HEK293 (cell line): ENCODE measurements at regions not wholly inside any gene's neighbourhood (a gene's known extent, or its start where the extent isn't known, plus 50 kb on each side); places are given as distances from the start of the nearest gene placed in this dataset.

Source experiments
- CTCF ChIA-PET: fragments of 350-600 bp; formaldehyde crosslinking; extraction: SDS; loops from one replicate; lab custom pipeline; 2021; ENCODE audit warnings: antibody characterized with exemption; lab: Yijun Ruan, JAX
- POLR2A ChIA-PET: fragments of 300-600 bp; formaldehyde crosslinking; extraction: SDS; loops from one replicate; lab custom pipeline; 2020; ENCODE audit warnings: antibody characterized with exemption, inconsistent platforms; lab: Yijun Ruan, JAX
- H3K27ac ChIP-seq: fragments of 200-500 bp; sonication (Bioruptor generic); 2 replicates; pipeline ENCODE4 v1.5.1; 2014; ENCODE audit warnings: low read depth, low read length, control low read depth, inconsistent platforms; ENCODE audit errors: extremely low read depth
- H3K36me3 ChIP-seq, 2 experiments: fragments of 200-500 bp in 1 of 2; sonication (Bioruptor generic) in 1 of 2; 1 replicate in 1 of 2; 2 replicates in 1 of 2; pipeline ENCODE4 v1.5.1; 2014 to 2017; ENCODE audit warnings: inconsistent platforms in 2 of 2, low read length in 2 of 2; ENCODE audit not compliant: control insufficient read depth in 2 of 2, insufficient read depth in 1 of 2
- H3K4me1 ChIP-seq: fragments of 200-500 bp; sonication (Bioruptor generic); 2 replicates; pipeline ENCODE4 v1.5.1; 2014; ENCODE audit warnings: mild to moderate bottlenecking, low read length, inconsistent platforms; ENCODE audit not compliant: control insufficient read depth, insufficient read depth
- H3K4me3 ChIP-seq: 2 replicates; pipeline ENCODE4 v1.5.1; 2011; ENCODE audit warnings: low read depth, mild to moderate bottlenecking, control low read depth, low read length, moderate library complexity
- H3K9me3 ChIP-seq: fragments of 200-500 bp; sonication (Bioruptor generic); 2 replicates; pipeline ENCODE4 v1.5.1; 2014; ENCODE audit warnings: low read depth, low read length, inconsistent platforms; ENCODE audit not compliant: control insufficient read depth, insufficient read depth
- BCL6B ChIP-seq: fragments of 450-650 bp; formaldehyde crosslinking; IDR thresholded peaks from 2 replicates; pipeline ENCODE4 v1.5.1; 2017; ENCODE audit warnings: missing biosample characterization, missing genetic modification characterization
- HIC1 ChIP-seq: fragments of 450-650 bp; formaldehyde crosslinking; IDR thresholded peaks from 2 replicates; pipeline ENCODE4 v1.5.1; 2016; ENCODE audit warnings: missing biosample characterization, missing genetic modification characterization
- MEIS1 ChIP-seq: sonication (generic); formaldehyde crosslinking; IDR thresholded peaks from 2 replicates; pipeline ENCODE4 v1.8.1; 2022; ENCODE audit warnings: missing genetic modification reagents, mild to moderate bottlenecking, borderline replicate concordance
- PATZ1 ChIP-seq: fragments of 450-650 bp; formaldehyde crosslinking; IDR thresholded peaks from 2 replicates; pipeline ENCODE4 v1.5.1; 2016; ENCODE audit warnings: missing biosample characterization, missing genetic modification characterization
- SCRT1 ChIP-seq: fragments of 450-650 bp; formaldehyde crosslinking; IDR thresholded peaks from 2 replicates; pipeline ENCODE4 v1.5.1; 2016; ENCODE audit warnings: missing biosample characterization, missing genetic modification characterization, borderline replicate concordance
- SP2 ChIP-seq: fragments of 450-650 bp; formaldehyde crosslinking; IDR thresholded peaks from 2 replicates; pipeline ENCODE4 v1.5.1; 2016; ENCODE audit warnings: missing biosample characterization, missing genetic modification characterization
- ZBTB11 ChIP-seq: fragments of 450-650 bp; formaldehyde crosslinking; conservative IDR thresholded peaks from 2 replicates; pipeline ENCODE4 v1.5.1; 2016; ENCODE audit warnings: low read depth, missing biosample characterization, missing genetic modification characterization
- ZBTB8A ChIP-seq: fragments of 450-650 bp; formaldehyde crosslinking; IDR thresholded peaks from 2 replicates; pipeline ENCODE4 v1.5.1; 2016; ENCODE audit warnings: missing biosample characterization, missing genetic modification characterization
- ZFHX2 ChIP-seq: fragments of 450-650 bp; formaldehyde crosslinking; conservative IDR thresholded peaks from 2 replicates; pipeline ENCODE4 v1.5.1; 2016; ENCODE audit warnings: missing biosample characterization, missing genetic modification characterization
- ZNF19 ChIP-seq: fragments of 450-650 bp; formaldehyde crosslinking; IDR thresholded peaks from 2 replicates; pipeline ENCODE4; 2016; ENCODE audit warnings: missing biosample characterization, missing genetic modification characterization, low read depth
- ZNF26 ChIP-seq: fragments of 450-650 bp; formaldehyde crosslinking; IDR thresholded peaks from 2 replicates; pipeline ENCODE4 v1.5.1; 2016; ENCODE audit warnings: missing biosample characterization, missing genetic modification characterization
- ZNF555 ChIP-seq: fragments of 450-650 bp; formaldehyde crosslinking; conservative IDR thresholded peaks from 2 replicates; pipeline ENCODE4 v1.5.1; 2017; ENCODE audit warnings: missing biosample characterization, mild to moderate bottlenecking, missing genetic modification characterization, inconsistent platforms
- ZNF560 ChIP-seq: fragments of 450-650 bp; formaldehyde crosslinking; IDR thresholded peaks from 2 replicates; pipeline ENCODE4 v1.5.1; 2017; ENCODE audit warnings: missing biosample characterization, missing genetic modification characterization, borderline replicate concordance
- ZNF571 ChIP-seq: fragments of 450-650 bp; formaldehyde crosslinking; IDR thresholded peaks from 2 replicates; pipeline ENCODE4 v1.5.0; 2017; ENCODE audit warnings: missing biosample characterization, missing genetic modification characterization
- ZNF843 ChIP-seq: fragments of 450-650 bp; formaldehyde crosslinking; IDR thresholded peaks from 2 replicates; pipeline ENCODE4 v1.5.1; 2016; ENCODE audit warnings: missing biosample characterization, missing genetic modification characterization

- no peak for TF ChIP-seq ZBTB11 (tag by site-specific recombination)
- TF ChIP-seq ZNF26 (tag by site-specific recombination) = no peak
- TF ChIP-seq SP2 (tag by site-specific recombination) = no peak
- no peak for TF ChIP-seq HIC1
- TF ChIP-seq ZNF19 (tag by site-specific recombination) = no peak
Measured at GRCh38 chr20:11646359-11646758, 271.3 kb upstream of the BTBD3 start (continued).

- Histone ChIP-seq H3K36me3 (no peaks in the 10 kb centered on the region), H3K9me3 (no peaks in the 10 kb centered on the region), H3K4me3 (no peak overlapping the region), H3K27ac (no peak overlapping the region), H3K4me1 (no peaks in the 10 kb centered on the region)
- no peak for TF ChIP-seq ZNF555 (tag by site-specific recombination)
- no peak for TF ChIP-seq MEIS1
- TF ChIP-seq ZBTB8A (tag by site-specific recombination) = no peak
- no peak for TF ChIP-seq ZNF560
- no peak for TF ChIP-seq BCL6B (tag by site-specific recombination)
- no peak for TF ChIP-seq SCRT1 (tag by site-specific recombination)
- TF ChIP-seq ZNF843 (tag by site-specific recombination) = no peak
- no peak for TF ChIP-seq ZFHX2 (tag by site-specific recombination)
- TF ChIP-seq ZNF571 (tag by site-specific recombination) = no peak
- no peak for TF ChIP-seq PATZ1 (tag by site-specific recombination)
- POLR2A ChIA-PET = no interaction called here
- CTCF ChIA-PET = no interaction called here
Measured at GRCh38 chr20:11650566-11650965, 267.1 kb upstream of the BTBD3 start.
